Jurkat, Clone E6-1 (cell line): ENCODE measurements at regions not wholly inside any gene's neighbourhood (a gene's known extent, or its start where the extent isn't known, plus 50 kb on each side); places are given as distances from the start of the nearest gene placed in this dataset.
"Not testable (repeated sequence)": the region's sequence is repeated elsewhere in the genome, so short reads cannot be mapped to it uniquely, and the experiment has no call there.

Experiments
- DNase-seq: peaks from one replicate; pipeline ENCODE4 v3.0.0-alpha.2; 2011; ENCODE audit warnings: low read depth, low spot score
- H3K4me3 ChIP-seq: 2 replicates; pipeline ENCODE4 v1.5.1; 2011; ENCODE audit warnings: mild to moderate bottlenecking, low read length, control low read depth, moderate library complexity

DNA sequence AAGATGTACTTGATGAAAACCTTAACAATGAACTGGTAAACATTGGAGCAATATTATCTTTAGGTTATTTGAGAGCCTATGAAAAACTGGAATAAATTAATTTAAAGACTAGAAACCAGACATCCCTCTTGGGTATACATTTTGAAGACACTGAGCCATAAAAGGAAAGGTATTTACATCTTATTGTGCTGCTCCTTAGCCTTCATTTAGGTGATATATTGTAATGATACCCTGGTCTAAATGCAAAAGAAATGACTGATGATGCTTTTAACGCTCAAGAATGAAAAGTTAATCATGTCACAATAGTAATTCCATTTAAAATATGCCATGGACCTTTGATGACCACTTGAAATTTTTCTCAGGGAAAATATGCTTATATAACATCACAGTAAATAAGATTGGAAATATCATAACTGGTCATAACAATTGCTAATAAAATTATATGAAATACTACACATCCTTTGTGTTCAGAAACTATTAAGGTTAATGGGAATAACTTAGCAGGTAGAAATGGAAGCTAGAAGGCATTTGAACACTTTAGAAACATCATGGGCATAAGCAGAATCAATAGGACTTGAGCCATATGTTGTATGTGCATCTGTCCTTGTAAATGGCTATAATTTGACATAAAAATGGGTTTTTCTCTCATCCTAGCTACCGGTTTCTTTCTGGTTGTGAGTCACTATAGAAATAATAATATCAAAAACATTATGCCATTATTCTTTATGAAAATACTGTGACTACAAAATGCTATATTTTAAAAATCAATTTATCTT, 979.7 kb downstream of the RAPGEF2 start:
- no peak overlapping the region for H3K4me3 ChIP-seq

DNA sequence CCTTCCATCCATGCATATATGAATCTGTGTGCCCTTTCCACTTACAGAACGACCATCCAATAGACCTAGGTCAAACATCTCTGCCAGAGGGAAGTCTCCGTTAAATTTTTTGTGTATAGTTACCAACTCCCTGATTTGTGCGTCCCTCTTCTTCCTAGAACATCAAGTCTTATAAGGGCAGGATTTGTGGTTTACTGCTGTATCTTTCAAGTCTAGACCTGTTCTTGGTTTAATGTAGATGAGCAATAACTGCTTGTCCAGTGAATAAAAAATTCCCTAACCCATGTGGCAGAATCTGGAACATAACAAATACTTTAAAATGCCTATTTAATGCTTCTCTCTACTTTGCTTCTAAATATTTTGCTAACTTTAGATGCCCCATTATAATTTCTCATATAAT, 988.8 kb downstream of the RAPGEF2 start:
- H3K4me3 ChIP-seq, result no peak overlapping the region
- no peak for DNase-seq

More for the DNA sequence above, 979.7 kb downstream of the RAPGEF2 start:
- DNase-seq, result no peak

DNA sequence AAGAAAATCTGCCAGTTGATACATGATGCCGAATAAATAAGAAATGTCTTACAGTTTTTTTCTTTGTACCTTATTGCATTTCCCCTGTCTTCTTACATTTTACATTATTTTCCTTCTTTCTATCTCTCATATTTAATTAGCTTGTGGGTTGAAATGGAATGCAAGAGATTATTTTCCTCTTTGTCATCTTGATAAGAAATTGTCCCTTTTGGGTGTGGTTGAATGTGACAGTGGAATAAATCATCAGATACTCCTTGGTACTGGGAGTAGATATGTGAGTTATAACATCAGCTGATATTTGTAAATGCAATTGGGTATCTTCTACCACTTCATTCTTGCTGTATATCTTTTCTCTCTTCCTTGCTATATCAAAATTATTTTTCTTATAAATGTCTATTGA, 997.4 kb downstream of the RAPGEF2 start:
- no peak for DNase-seq
- no peak overlapping the region for H3K4me3 ChIP-seq

DNA sequence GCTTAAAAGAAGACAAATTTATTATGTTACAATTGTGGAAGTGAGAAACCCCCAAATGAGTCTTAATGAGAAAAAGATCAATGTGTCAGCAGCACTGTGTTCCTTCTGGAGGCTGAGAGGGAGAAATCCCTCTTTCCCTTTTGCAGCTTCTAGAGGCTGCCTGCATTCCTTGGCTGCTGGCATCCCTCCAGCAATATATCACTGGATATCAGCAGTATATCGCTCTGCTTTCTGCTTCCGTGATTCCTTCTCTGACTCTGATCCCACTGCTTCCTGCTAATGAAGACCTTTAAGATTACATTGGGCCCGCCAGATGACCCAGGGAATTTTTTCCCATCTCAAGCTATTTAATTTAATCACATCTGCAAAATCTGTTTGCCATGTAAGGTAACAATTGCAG, 1008.0 kb downstream of the RAPGEF2 start:
- no peak for DNase-seq
- H3K4me3 ChIP-seq, result no peak overlapping the region

DNA sequence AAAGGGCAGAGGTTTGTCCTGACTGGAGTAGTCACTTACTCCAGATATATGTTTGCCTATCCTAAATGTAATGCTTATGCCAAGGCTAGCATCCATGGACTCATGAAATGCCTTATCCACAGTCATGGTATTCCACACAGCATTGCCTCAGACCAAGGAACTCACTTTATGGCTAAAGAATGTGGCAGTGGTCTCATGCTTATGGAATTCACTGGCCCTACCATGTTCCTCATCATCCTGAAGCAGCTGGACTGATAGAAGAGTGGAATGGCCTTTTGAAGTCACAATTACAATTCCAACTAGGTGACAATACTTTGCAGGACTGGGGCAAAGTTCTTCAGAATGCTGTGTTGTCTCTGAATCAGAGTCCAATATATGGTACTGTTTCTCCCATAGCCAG, 1014.8 kb downstream of the RAPGEF2 start:
- no peak for DNase-seq

DNA sequence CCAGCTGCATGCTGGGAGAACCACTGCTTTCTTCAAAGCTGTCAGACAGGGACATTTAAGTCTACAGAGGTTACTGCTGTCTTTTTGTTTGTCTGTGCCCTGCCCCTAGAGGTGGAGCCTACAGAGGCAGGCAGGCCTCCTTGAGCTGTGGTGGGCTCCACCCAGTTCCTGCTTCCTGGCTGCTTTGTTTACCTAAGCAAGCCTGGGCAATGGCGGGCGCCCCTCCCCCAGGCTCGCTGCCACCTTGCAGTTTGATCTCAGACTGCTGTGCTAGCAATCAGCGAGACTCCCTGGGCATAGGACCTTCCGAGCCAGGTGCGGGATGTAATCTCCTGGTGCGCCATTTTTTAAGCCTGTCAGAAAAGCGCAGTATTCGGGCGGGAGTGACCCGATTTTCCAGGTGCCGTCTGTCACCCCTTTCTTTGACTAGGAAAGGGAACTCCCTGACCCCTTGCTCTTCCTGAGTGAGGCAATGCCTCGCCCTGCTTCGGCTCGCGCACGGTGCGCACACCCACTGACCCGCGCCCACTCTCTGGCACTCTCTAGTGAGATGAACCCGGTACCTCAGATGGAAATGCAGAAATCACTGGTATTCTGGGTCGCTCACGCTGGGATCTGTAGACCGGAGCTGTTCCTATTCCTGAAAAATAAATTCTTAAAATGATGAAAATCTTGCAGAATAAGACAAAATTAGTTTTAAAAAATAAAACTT, 1022.9 kb downstream of the RAPGEF2 start:
- DNase-seq, H3K4me3 ChIP-seq: not testable (repeated sequence)

More for the DNA sequence above, 1014.8 kb downstream of the RAPGEF2 start:
- H3K4me3 ChIP-seq, result no peak overlapping the region

DNA sequence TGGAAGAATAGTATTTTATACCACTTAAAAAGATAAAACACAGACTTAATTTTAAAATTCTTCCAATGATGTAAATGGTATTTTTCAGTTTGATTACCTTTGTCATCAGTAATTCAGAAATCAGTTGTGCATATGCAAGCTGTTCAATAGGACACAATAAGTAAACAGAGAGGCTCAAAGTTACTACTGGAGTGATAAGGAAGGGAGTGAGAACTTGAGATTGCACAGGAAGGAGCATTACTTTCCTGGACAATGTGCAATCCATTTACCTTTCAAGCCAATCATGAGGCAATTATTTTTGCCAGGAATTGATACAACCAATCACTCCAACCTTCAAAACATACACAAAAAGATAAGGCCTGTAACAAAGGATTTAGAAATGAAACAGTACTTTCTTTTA, 1024.3 kb downstream of the RAPGEF2 start:
- H3K4me3 ChIP-seq, result no peak overlapping the region
- no peak for DNase-seq

DNA sequence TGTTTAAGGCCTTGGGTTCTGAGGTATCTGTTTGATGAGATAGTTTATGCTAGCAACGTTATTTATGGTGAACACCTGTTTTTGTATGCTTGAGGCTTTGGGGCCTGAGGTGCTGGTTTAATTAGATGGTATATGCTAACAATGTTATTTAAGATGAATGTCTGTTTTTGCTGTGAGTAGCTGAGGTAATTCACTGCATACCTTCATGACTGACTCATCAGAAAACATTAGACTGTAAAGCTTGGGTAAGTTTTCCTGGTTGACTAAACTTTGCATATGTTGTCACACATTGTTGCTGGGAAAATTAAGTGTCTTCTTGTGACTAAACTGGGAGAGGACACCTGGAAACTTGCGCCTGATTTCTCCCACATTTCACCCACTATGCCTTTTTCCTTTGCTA, 1026.6 kb downstream of the RAPGEF2 start:
- H3K4me3 ChIP-seq, result no peak overlapping the region
- DNase-seq, result no peak

DNA sequence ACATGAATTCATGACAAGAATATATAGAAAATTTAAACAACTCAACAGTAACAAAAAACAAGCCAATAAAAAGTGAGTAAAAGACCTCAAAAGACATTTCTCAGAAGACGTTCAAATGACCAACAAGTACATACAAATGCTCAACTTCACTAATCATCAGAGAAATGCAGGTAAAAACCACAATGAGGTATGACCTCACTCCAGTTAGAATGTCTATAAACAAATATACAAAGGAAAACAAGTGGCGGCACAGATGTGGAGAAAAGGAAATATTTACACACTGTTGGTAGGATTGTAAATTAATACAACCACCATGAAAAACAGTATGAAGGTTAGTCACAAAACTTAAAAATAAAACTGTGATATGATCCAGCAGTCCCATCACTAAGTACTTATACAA, 1033.1 kb downstream of the RAPGEF2 start:
- DNase-seq, result no peak

DNA sequence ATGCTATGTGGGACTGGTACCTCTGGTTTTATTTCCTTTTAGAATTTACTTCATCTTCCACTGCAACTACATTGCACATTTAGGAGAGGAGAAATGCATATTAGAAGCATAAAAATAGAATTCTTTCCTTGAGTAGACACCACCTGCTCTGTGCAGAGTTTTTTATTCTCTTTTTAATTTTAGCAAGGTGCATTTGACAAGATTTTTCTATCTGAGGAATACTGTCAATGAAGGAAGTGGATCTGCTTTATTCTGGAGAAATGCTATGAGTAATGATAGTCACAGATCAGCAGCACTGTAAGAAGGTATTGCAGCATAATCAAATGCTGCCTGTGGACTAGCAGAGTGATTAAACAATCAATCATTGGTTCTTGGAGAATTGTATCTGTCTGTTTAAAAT, 1038.3 kb downstream of the RAPGEF2 start:
- no peak for DNase-seq
- H3K4me3 ChIP-seq, result no peak overlapping the region

More for the DNA sequence above, 1033.1 kb downstream of the RAPGEF2 start:
- no peak overlapping the region for H3K4me3 ChIP-seq

DNA sequence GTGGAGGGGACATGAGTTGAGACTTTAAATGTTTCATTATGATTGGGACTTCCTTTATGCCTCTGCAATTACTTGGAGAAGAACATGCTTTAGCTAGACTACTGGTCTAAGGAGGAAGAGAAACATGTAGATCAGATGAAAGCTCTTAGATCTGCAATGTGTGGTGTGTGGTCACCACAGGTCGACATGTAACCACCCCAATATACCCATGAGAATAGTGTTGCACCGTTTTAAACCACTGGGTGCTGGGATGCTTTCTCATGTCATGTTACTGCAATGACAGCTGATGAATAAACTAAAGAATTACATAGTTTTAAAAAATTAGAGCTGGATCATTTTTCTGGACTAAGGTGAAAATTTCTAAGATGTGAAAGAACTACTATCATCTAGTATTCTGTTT, 1039.7 kb downstream of the RAPGEF2 start:
- no peak overlapping the region for H3K4me3 ChIP-seq
- no peak for DNase-seq

DNA sequence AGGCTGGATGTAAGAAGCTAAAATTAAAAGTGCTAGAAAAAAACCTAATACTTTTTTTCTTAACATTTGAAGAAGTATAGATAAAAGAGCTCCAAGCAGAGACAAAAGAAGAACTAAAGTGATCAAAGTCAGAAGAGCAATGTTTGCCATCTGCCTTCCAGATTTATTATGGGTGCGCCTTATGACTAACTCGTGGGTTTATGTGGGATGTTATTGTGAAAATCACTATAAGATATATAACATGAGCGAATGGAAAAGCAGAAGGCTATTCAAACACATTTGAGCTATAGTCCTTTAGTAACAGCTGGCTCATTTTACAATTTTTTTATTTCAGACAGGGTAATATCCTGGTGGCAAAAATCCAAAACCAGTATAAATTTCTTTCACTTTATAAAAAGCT, 1040.7 kb downstream of the RAPGEF2 start:
- no peak for DNase-seq

DNA sequence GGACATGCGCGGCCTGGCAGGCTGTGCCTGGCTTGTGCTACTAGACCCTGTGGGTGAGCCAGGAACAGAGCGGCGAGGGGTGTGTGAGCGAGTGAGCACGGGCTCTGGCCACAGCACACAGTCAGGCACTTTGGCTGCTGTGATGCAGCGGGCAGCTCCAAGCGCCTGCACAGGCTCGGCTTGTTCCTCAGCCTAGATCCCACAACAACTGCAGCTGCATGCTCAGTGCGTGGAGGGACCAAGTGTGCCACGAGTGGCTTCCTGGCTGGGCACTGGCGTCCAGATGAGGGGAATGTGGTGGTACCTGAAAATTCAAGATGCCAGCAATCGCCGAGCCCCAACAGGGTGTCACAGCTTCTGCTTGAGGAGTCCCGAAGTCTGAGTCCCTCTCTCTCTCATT, 1056.6 kb downstream of the RAPGEF2 start:
- no peak for DNase-seq
- no peak overlapping the region for H3K4me3 ChIP-seq

More for the DNA sequence above, 1040.7 kb downstream of the RAPGEF2 start:
- no peak overlapping the region for H3K4me3 ChIP-seq

DNA sequence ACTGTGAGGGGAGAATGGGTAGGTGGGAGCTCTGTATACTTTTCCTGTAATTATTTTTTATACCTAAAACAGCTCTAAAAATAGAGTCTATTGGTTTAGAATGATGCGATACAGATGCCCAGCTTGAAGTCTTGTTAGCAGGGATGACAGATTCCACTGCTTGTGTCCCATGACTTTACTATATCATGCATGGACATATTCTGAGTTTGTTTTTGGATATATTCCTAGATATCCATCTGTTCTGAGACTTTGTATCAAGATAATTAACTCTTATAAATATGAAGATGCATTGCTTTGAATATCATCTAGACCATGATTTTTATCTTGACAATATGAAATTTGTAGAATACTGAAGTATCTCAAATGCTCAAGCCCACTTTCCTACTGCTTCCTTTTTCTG, 1058.1 kb downstream of the RAPGEF2 start:
- no peak for DNase-seq
- no peak overlapping the region for H3K4me3 ChIP-seq

DNA sequence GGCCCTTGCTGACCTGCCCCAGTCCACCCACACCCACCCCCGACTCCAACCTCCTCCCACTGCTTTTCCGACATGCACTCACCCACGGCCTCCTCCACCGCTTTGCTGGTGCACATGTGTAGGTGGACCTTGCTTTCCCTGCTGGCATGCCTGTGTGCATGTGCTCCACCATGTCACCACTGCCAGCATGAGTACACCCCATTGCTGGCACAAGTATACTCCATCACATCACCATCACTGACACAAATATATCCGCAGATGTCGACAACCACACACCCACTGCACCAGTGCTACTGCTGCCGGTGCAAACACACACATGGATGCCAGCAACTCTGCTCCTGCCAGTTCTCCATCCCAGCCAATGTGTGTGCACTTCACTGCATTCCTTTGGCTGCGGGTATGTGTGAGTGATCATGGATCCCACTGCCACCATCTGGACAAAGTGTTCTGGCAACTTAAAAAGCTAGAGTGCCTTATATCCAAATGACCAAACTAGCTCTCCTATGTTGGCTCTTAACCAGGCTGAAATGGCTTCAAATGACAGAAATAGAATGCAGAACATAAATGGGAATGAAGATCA, 1072.3 kb downstream of the RAPGEF2 start:
- DNase-seq, result no peak
- no peak overlapping the region for H3K4me3 ChIP-seq

DNA sequence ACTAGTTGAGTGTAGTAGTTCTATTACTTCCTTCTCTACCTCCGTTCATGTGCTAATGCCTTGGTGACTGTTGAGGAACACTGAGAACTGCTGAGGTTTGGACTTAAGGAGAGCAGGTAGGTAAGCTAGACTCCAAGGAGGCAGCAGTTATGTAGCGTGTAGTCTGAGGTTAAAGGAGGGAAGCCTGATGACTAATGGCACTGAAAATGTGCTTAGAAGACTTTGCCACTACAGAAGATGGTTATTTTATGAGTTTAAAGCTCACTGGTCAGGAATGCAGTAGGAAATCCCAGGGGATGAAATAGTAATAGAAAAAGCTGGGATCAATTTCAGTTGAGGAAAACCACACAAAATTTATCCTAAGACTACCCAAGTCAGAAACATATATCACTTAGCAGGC, 1077.3 kb downstream of the RAPGEF2 start:
- no peak overlapping the region for H3K4me3 ChIP-seq
- no peak for DNase-seq

DNA sequence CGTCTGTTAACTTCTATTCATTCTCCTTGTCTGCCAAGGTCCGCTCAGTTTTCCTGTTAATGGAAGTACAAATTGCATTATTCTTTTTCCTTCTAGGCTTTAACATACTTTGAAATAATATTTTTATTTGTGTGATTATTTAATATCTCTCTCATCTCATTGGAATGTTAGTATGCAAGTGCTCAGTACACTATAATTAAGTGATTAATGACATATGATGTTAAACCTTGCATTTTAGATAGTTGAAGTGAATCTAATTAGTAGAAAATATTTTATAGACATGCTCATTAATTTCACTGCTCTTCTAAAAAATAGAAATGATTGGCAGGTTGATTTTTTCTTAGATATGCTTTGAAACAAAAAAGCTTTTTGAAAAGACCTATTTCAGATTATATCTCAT, 1079.8 kb downstream of the RAPGEF2 start:
- DNase-seq, result no peak
- H3K4me3 ChIP-seq, result no peak overlapping the region

DNA sequence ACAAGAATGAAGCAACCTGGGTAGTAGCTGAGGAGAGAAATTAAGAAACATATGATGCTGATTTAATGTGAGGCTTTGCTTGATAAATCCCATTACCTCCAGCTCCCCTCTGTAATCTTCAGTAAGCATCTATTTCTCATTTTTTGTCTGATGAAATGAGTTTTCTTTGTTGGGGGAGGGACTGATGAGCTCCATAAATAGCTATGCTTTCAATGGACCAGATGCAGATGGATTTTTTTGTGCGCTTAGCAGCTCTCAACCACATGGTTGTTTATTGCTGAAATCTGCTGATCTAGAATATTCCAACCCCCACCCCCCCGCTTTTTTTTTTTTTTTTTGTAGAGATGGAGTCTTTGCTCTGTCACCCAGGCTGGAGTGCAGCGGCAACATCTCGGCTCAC, 1082.0 kb downstream of the RAPGEF2 start:
- no peak for DNase-seq
- H3K4me3 ChIP-seq, result no peak overlapping the region

DNA sequence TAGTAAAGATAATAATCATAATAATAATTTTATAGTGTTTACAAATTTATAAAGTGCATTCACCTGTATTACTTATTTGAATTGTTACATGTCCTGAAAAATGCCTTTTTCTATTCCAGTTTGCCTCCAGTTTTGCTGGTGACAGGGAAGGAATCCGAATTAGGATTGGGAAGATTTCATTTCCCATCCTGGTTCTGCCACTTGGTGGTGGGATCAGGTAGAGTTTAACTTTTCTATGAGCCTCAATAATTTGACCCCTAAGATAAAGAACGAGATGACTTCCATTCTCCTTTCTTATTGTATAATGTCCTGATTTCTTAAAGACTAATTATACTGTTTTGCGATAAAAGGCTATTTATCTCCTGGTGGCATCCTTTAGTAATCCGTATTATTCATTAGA, 1090.9 kb downstream of the RAPGEF2 start:
- no peak for DNase-seq
- no peak overlapping the region for H3K4me3 ChIP-seq

DNA sequence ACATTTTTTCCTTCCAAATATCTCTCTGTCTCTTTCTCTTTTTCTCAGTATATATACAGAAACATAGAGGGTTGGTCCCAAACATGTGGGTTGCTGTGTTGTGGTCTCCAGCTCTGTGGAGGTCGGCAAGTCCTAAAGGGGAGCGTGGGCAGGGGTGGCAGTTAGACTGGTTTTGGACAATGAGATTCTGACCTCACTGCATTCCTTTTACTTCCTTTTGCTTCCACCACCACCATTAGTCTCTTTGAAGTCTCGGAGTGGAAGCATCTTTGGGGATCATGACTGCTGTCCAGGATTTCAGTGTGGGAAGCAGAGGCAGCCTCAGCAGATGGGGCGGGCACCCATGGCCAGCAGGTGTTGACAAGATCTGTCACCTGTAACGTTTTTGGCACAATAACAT, 1091.8 kb downstream of the RAPGEF2 start:
- DNase-seq, result no peak
- no peak overlapping the region for H3K4me3 ChIP-seq
